ENCODE measurements at regions not wholly inside any gene's neighbourhood (a gene's known extent, or its start where the extent isn't known, plus 50 kb on each side); places are given as distances from the start of the nearest gene placed in this dataset.

DNA sequence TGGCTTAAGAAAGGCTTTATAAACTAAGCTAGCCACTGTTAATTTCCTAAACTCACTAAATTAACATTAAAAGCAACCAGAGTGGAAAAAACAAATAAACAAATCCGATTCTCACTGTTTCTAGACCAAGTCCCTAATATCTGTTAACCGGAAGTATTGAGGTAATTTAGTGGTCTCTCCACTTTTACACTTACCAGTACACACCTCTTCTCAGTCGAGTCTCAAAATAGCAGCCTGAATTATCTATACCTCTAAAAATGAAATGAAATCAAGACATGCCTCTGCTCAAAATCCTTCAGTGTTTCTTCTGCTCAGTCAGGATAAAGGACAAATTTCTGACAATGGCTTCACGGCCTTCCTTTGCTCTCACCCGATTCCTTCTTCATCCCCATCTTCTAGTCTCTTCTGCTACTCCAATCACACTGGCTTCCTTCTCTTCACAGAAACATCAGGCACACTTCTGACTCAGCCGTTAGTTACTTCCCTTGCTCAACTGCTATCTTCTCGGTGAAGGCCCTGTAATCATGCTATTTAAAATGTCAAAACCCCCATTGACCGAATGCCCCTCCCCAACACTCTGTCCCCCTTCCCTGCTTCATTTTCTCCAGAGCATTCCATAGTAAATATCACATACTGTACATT lies 161.3 kb downstream of the KITLG start:
- no peak overlapping the region for H3K9ac ChIP-seq (ENCODE audit: control insufficient read depth, insufficient read depth, low read length)
- TF ChIP-seq EZH2 (IDR thresholded peaks at IDR 0.05; ENCODE audit: borderline replicate concordance, control insufficient read depth, low read depth, low read length) (no peak), BRCA1 (IDR thresholded peaks at IDR 0.05; ENCODE audit: low read depth, low read length) (no peak), IKZF2 (IDR thresholded peaks at IDR 0.05) (no peak), SRF (IDR thresholded peaks at IDR 0.05; ENCODE audit: low read depth in 2 of 2, low read length in 2 of 2) (no peak)
- TF ChIP-seq, protein P1, sequence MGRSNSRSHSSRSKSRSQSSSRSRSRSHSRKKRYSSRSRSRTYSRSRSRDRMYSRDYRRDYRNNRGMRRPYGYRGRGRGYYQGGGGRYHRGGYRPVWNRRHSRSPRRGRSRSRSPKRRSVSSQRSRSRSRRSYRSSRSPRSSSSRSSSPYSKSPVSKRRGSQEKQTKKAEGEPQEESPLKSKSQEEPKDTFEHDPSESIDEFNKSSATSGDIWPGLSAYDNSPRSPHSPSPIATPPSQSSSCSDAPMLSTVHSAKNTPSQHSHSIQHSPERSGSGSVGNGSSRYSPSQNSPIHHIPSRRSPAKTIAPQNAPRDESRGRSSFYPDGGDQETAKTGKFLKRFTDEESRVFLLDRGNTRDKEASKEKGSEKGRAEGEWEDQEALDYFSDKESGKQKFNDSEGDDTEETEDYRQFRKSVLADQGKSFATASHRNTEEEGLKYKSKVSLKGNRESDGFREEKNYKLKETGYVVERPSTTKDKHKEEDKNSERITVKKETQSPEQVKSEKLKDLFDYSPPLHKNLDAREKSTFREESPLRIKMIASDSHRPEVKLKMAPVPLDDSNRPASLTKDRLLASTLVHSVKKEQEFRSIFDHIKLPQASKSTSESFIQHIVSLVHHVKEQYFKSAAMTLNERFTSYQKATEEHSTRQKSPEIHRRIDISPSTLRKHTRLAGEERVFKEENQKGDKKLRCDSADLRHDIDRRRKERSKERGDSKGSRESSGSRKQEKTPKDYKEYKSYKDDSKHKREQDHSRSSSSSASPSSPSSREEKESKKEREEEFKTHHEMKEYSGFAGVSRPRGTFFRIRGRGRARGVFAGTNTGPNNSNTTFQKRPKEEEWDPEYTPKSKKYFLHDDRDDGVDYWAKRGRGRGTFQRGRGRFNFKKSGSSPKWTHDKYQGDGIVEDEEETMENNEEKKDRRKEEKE (IDR thresholded peaks at IDR 0.05): no peak
- intact Hi-C loops (cut with micrococcal nuclease; ENCODE audit: unreplicated experiment) (no loop called here), in situ Hi-C loops (cut with MboI) (no loop called here)
- 45% methylated on average over 8 of the region's 8 CpGs for WGBS (ENCODE audit: insufficient coverage, insufficient replicate concordance, low lambda C conversion rate, missing lambda C conversion rate)
- no peak overlapping the region for H3K4me3 ChIP-seq
- H4K20me1 ChIP-seq (ENCODE audit: control insufficient read depth, insufficient read depth): no peaks in the 10 kb centered on the region
- H3K36me3 ChIP-seq (ENCODE audit: control insufficient read depth in 2 of 2, insufficient read depth in 2 of 2, low read length in 1 of 2): no peaks in the 10 kb centered on the region
- SMC1A ChIA-PET (ENCODE audit: uncharacterized antibody, unreplicated experiment): no interaction called here
- DNase-seq (ENCODE audit: low read depth, low spot score) (no peak), FAIRE-seq (no peak), ATAC-seq (no peak)
- RAD21 ChIA-PET (ENCODE audit: unreplicated experiment): no interaction called here
- BruUV-seq (replicated peaks): no TSS peak
- H3K79me2 ChIP-seq (ENCODE audit: control insufficient read depth, insufficient read depth, low read length): no peaks in the 10 kb centered on the region
- H3K27ac ChIP-seq (ENCODE audit: control insufficient read depth, insufficient read depth): no peak overlapping the region
- H3K4me1 ChIP-seq (ENCODE audit: control insufficient read depth, insufficient read depth, low read length): no peaks in the 10 kb centered on the region
- CTCF ChIA-PET: no interaction called here
- H3K9me3 ChIP-seq (replicated peaks; ENCODE audit: control insufficient read depth, insufficient read depth, low read length): no peaks in the 10 kb centered on the region
- H3K27me3 ChIP-seq (replicated peaks in 1 of 2; ENCODE audit: control insufficient read depth in 2 of 2, insufficient read depth in 2 of 2, low read length in 1 of 2): no peaks in the 10 kb centered on the region
- H2AFZ ChIP-seq (ENCODE audit: control insufficient read depth, low read depth, low read length): peak overlapping the region; percentile 15; the same call in 1 of the 2 replicates
- H3K4me2 ChIP-seq (ENCODE audit: control insufficient read depth, insufficient read depth): no peak overlapping the region
- POLR2A ChIA-PET: no interaction called here
